CD4-positive, alpha-beta T cell (primary cell): ENCODE measurements at regions not wholly inside any gene's neighbourhood (a gene's known extent, or its start where the extent isn't known, plus 50 kb on each side); places are given as distances from the start of the nearest gene placed in this dataset.

Experiments
- ATAC-seq: fragments of 200-7000 bp; cut with Tn5 transposase; one replicate; pipeline ENCODE4 v1.10.0; 2022; ENCODE audit warnings: mild to moderate bottlenecking; ENCODE audit not compliant: poor library complexity
- CTCF ChIA-PET: fragments of 350-600 bp; sonication (Branson Sonifier 250); formaldehyde crosslinking; loops from one replicate; lab custom pipeline; 2021; ENCODE audit warnings: antibody characterized with exemption, inconsistent platforms; lab: Charles Lee
- POLR2A ChIA-PET: fragments of 350-600 bp; sonication (Branson Sonifier 250); formaldehyde crosslinking; loops from one replicate; lab custom pipeline; 2021; ENCODE audit warnings: antibody characterized with exemption, inconsistent platforms; lab: Charles Lee
- DNase-seq, 14 experiments: peaks; one replicate each; pipeline ENCODE4 v3.0.0-alpha.2; 2013 to 2020; ENCODE audit warnings: mixed read lengths in 2 of 14
- H3K27ac ChIP-seq, 2 donors: one replicate each; pipeline versions ENCODE4 v1.5.1 to v1.7.0; 2013; ENCODE audit warnings: low read length in 2 of 2, low read depth in 1 of 2, mild to moderate bottlenecking in 1 of 2
- H3K27me3 ChIP-seq, 2 experiments: 1 replicate in 1 of 2; 2 replicates in 1 of 2; pipeline versions ENCODE4 v1.6.1 to v1.7.0; 2013; ENCODE audit warnings: low read length in 2 of 2, control low read depth in 1 of 2, mild to moderate bottlenecking in 1 of 2, moderate library complexity in 1 of 2; ENCODE audit not compliant: insufficient read depth in 2 of 2, control insufficient read depth in 1 of 2
- H3K36me3 ChIP-seq: one replicate; pipeline ENCODE4 v1.6.1; 2013; ENCODE audit warnings: low read length, control low read depth; ENCODE audit not compliant: insufficient read depth
- H3K4me1 ChIP-seq: one replicate; pipeline ENCODE4 v1.6.1; 2013; ENCODE audit warnings: low read length, control low read depth; ENCODE audit not compliant: insufficient read depth
- H3K4me3 ChIP-seq: one replicate; pipeline ENCODE4 v1.5.1; 2013; ENCODE audit warnings: mild to moderate bottlenecking, low read length, moderate library complexity
- H3K9me3 ChIP-seq, 2 experiments: 1 replicate in 1 of 2; 2 replicates in 1 of 2; pipeline versions ENCODE4 v1.6.1 to v1.7.0; 2013; ENCODE audit warnings: low read length in 2 of 2, mild to moderate bottlenecking in 2 of 2, control low read depth in 1 of 2, moderate library complexity in 1 of 2; ENCODE audit not compliant: control insufficient read depth in 1 of 2, insufficient read depth in 1 of 2
- H3K27ac Mint-ChIP-seq: one replicate; pipeline ENCODE4 v1.8.0; 2020; ENCODE audit warnings: mixed read lengths
- H3K27me3 Mint-ChIP-seq: one replicate; pipeline ENCODE4 v1.8.0; 2021; ENCODE audit warnings: mixed read lengths
- H3K36me3 Mint-ChIP-seq: one replicate; pipeline ENCODE4 v1.8.0; 2021; ENCODE audit warnings: low read depth, mixed read lengths
- H3K4me1 Mint-ChIP-seq: one replicate; pipeline ENCODE4 v1.8.0; 2021; ENCODE audit warnings: low read depth, mixed read lengths
- H3K4me3 Mint-ChIP-seq: one replicate; pipeline ENCODE4 v1.8.0; 2020; ENCODE audit warnings: mild to moderate bottlenecking, mixed read lengths
- H3K9me3 Mint-ChIP-seq: one replicate; pipeline ENCODE4 v1.8.0; 2020; ENCODE audit warnings: mixed read lengths
- intact Hi-C, 2 experiments: fragments of 100-400 bp; cut with DNase I in 1 of 2; cut with micrococcal nuclease in 1 of 2; formaldehyde crosslinking; loops; one replicate each; pipeline versions ENCODE4 v1.15.1 to v1.9.0; 2023 to 2025; cut with DNase I, micrococcal nuclease
- TF ChIP-seq, protein P1 (sequence below): fragments of 200-600 bp; IDR thresholded peaks from one replicate; pipeline ENCODE4 v1.8.0; 2022; ENCODE audit warnings: antibody characterized with exemption, mild to moderate bottlenecking

DNA sequence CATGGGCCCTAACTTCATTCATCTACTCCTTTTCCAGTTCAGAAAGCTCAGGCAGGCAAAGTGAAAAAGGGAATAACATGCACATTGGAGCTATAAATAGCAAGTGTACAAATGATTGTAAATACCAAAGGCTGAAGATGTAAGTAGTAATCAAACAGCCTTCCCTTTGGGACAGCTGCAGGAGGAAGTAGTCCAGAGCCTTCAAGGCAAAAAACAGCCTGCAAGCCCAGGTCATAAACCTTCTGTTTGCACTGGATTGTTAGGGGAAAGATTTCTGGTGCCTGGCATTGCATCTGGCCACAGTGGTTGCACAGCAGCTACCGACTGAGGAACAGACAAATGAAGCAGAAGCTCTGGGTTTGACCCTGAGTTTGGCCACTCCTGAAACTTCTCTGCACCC lies 98.6 kb upstream of the PMFBP1 start:
- intact Hi-C loops = no loop called here
- CTCF ChIA-PET = no interaction called here
- H3K36me3 Mint-ChIP-seq = no peaks in the 10 kb centered on the region

DNA sequence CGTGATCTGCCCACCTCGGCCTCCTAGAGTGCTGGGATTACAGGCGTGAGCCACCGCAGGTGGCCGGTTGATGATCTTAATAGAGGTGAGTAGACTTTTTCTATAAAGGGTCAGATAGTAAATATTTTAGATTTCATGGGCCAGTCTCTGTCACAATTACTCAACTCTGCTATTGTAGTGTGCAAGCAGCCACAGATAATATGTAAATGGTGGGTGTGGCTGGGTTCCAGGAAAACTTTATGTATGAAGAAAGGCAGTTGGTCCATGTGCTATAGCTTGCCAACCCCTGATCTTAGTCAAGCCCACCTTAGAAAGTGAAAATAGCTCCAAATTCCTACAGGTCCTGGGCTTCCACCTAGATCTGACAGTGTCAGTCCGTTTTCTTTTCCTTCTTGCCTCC lies 94.9 kb upstream of the PMFBP1 start:
- ChIA-PET POLR2A (no interaction called here), CTCF (no interaction called here)
- H3K4me3 ChIP-seq = no peak overlapping the region
- Mint-ChIP-seq H3K9me3 (no peaks in the 10 kb centered on the region), H3K4me3 (no peak overlapping the region), H3K27ac (no peak overlapping the region), H3K27me3 (no peaks in the 10 kb centered on the region), H3K4me1 (no peaks in the 10 kb centered on the region), H3K36me3 (no peaks in the 10 kb centered on the region)
- no peak overlapping the region for H3K27ac ChIP-seq
- H3K4me1 ChIP-seq = no peaks in the 10 kb centered on the region
- no peak for DNase-seq
- H3K36me3 ChIP-seq = no peaks in the 10 kb centered on the region
- H3K9me3 ChIP-seq = no peaks in the 10 kb centered on the region
- ATAC-seq = no peak
- intact Hi-C loops = no loop called here
- TF ChIP-seq, protein P1, sequence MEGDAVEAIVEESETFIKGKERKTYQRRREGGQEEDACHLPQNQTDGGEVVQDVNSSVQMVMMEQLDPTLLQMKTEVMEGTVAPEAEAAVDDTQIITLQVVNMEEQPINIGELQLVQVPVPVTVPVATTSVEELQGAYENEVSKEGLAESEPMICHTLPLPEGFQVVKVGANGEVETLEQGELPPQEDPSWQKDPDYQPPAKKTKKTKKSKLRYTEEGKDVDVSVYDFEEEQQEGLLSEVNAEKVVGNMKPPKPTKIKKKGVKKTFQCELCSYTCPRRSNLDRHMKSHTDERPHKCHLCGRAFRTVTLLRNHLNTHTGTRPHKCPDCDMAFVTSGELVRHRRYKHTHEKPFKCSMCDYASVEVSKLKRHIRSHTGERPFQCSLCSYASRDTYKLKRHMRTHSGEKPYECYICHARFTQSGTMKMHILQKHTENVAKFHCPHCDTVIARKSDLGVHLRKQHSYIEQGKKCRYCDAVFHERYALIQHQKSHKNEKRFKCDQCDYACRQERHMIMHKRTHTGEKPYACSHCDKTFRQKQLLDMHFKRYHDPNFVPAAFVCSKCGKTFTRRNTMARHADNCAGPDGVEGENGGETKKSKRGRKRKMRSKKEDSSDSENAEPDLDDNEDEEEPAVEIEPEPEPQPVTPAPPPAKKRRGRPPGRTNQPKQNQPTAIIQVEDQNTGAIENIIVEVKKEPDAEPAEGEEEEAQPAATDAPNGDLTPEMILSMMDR = no peak
- H3K27me3 ChIP-seq = no peaks in the 10 kb centered on the region

More for the DNA sequence above, 98.6 kb upstream of the PMFBP1 start:
- ATAC-seq = no peak
- H3K27ac ChIP-seq = no peak overlapping the region
- POLR2A ChIA-PET = no interaction called here
- no peaks in the 10 kb centered on the region for H3K9me3 ChIP-seq
- TF ChIP-seq, protein P1 = no peak
- DNase-seq = no peak
- no peak overlapping the region for H3K4me3 ChIP-seq
- H3K36me3 ChIP-seq = no peaks in the 10 kb centered on the region
- Mint-ChIP-seq H3K4me1 (no peaks in the 10 kb centered on the region), H3K9me3 (no peaks in the 10 kb centered on the region), H3K27ac (no peak overlapping the region), H3K4me3 (no peak overlapping the region), H3K27me3 (no peaks in the 10 kb centered on the region)
- no peaks in the 10 kb centered on the region for H3K27me3 ChIP-seq
- no peaks in the 10 kb centered on the region for H3K4me1 ChIP-seq

DNA sequence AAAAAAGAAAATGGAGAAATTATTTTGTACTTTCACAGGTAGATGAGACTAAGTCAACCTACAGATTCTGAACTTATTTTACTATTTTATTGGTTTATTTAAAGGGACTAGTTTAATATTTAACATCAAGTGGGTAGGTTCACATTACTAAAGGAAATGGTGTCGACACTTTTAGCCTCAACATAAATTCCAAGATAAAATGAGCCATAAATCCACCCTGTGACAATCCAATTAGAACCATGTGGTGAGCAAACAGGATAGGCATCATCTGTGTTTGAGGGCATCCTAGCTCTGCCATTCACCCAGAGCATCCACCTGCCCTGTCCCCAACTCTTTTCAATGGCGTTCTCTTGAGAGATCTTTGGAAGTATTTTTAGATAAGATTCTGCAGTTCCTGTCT lies 92.8 kb upstream of the PMFBP1 start:
- no peaks in the 10 kb centered on the region for H3K36me3 ChIP-seq
- no peaks in the 10 kb centered on the region for H3K27me3 Mint-ChIP-seq
- no peaks in the 10 kb centered on the region for H3K4me1 ChIP-seq
- intact Hi-C loops = no loop called here
- no peaks in the 10 kb centered on the region for H3K4me1 Mint-ChIP-seq
- ATAC-seq (no peak), DNase-seq (no peak)
- no peak overlapping the region for H3K4me3 Mint-ChIP-seq
- no peak overlapping the region for H3K27ac ChIP-seq
- no peak overlapping the region for H3K27ac Mint-ChIP-seq
- no peaks in the 10 kb centered on the region for H3K36me3 Mint-ChIP-seq
- no peaks in the 10 kb centered on the region for H3K9me3 ChIP-seq
- CTCF ChIA-PET = no interaction called here
- H3K9me3 Mint-ChIP-seq = no peaks in the 10 kb centered on the region
- no peaks in the 10 kb centered on the region for H3K27me3 ChIP-seq
- no peak overlapping the region for H3K4me3 ChIP-seq
- POLR2A ChIA-PET = no interaction called here
- TF ChIP-seq, protein P1 = no peak
